Keratinocyte (primary cell): ENCODE measurements at regions not wholly inside any gene's neighbourhood (a gene's known extent, or its start where the extent isn't known, plus 50 kb on each side); places are given as distances from the start of the nearest gene placed in this dataset.
"Not testable (repeated sequence)": the region's sequence is repeated elsewhere in the genome, so short reads cannot be mapped to it uniquely, and the experiment has no call there.

ENCODE experiments used
- CTCF ChIP-seq, 3 experiments: IDR thresholded peaks in 1 of 3; conservative IDR thresholded peaks in 1 of 3; optimal IDR thresholded peaks in 1 of 3; 2 replicates in 2 of 3; 3 replicates in 1 of 3; pipeline versions ENCODE3 to v1.5.1; 2011; ENCODE audit warnings: low read length in 3 of 3, mild to moderate bottlenecking in 3 of 3, moderate library complexity in 2 of 3, control low read depth in 1 of 3, inconsistent platforms in 1 of 3; ENCODE audit not compliant: insufficient read depth in 2 of 3; ENCODE audit errors: extremely low read depth in 1 of 3
- EZH2 ChIP-seq: IDR thresholded peaks from one replicate; pipeline ENCODE4 v1.6.1; 2012; ENCODE audit warnings: inconsistent platforms, mild to moderate bottlenecking, low read length, moderate library complexity

GRCh38 chr15:20232457-20232856 lies 309.1 kb downstream of the GOLGA6L6 start:
- not testable (repeated sequence) for TF ChIP-seq CTCF (optimal IDR thresholded peaks at IDR 0.05 in 1 of 3, IDR thresholded peaks at IDR 0.05 in 1 of 3, conservative IDR thresholded peaks at IDR 0.05 in 1 of 3; ENCODE audit: extremely low read depth in 1 of 3, insufficient read depth in 2 of 3, low read length in 3 of 3); EZH2
